Hepatocyte (in vitro differentiated cells): ENCODE measurements at regions not wholly inside any gene's neighbourhood (a gene's known extent, or its start where the extent isn't known, plus 50 kb on each side); places are given as distances from the start of the nearest gene placed in this dataset.

Experiments
- EZH2phosphoT487 ChIP-seq: fragments of 200-600 bp; sonication (generic); IDR thresholded peaks from one replicate; pipeline ENCODE4 v1.6.1; 2018; ENCODE audit warnings: antibody characterized with exemption, mild to moderate bottlenecking, low read depth, moderate library complexity; ENCODE audit not compliant: unreplicated experiment, severe bottlenecking
- TF ChIP-seq, protein P1 (sequence below): fragments of 200-600 bp; sonication (generic); IDR thresholded peaks from 2 replicates; pipeline ENCODE4 v1.5.1; 2016; ENCODE audit warnings: antibody characterized with exemption, mild to moderate bottlenecking; ENCODE audit not compliant: poor library complexity

DNA sequence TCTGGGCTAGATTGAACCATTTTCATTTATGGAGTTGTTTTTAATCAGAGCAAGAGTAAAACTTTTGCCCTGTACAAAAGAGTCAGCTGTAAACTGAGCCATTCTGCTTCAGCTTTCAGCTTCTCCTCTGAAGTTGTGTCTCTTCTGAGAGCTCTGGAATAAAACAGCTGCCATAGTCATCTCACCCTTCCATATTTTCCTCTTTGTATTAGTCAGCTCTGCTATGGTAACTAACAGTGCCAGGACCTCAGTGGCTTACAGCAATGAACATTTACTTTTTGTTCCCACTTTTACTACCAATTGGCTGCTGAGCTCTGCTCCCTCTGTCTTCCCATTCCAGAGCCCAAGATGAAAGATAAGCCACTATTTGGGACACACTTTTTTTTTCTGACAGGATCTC lies 178.5 kb downstream of the DAD1 start:
- no peak for TF ChIP-seq EZH2phosphoT487
- TF ChIP-seq, protein P1, sequence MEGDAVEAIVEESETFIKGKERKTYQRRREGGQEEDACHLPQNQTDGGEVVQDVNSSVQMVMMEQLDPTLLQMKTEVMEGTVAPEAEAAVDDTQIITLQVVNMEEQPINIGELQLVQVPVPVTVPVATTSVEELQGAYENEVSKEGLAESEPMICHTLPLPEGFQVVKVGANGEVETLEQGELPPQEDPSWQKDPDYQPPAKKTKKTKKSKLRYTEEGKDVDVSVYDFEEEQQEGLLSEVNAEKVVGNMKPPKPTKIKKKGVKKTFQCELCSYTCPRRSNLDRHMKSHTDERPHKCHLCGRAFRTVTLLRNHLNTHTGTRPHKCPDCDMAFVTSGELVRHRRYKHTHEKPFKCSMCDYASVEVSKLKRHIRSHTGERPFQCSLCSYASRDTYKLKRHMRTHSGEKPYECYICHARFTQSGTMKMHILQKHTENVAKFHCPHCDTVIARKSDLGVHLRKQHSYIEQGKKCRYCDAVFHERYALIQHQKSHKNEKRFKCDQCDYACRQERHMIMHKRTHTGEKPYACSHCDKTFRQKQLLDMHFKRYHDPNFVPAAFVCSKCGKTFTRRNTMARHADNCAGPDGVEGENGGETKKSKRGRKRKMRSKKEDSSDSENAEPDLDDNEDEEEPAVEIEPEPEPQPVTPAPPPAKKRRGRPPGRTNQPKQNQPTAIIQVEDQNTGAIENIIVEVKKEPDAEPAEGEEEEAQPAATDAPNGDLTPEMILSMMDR = no peak
